H1 (cell line): ENCODE measurements at regions not wholly inside any gene's neighbourhood (a gene's known extent, or its start where the extent isn't known, plus 50 kb on each side); places are given as distances from the start of the nearest gene placed in this dataset.

Experiments
- BCL11A ChIP-seq, 2 experiments: IDR thresholded peaks; one replicate each; pipeline ENCODE4 v1.6.1; 2011; ENCODE audit warnings: low read depth in 2 of 2, low read length in 2 of 2, mild to moderate bottlenecking in 2 of 2
- CBX5 ChIP-seq: fragments of 300-800, 300-1000 bp; sonication (generic); IDR thresholded peaks from 2 replicates; pipeline ENCODE4 v1.7.1; 2016; ENCODE audit warnings: antibody characterized with exemption, low read length, low read depth
- EZH2 ChIP-seq: fragments of 200-600 bp; sonication (generic); IDR thresholded peaks from 2 replicates; pipeline ENCODE4 v1.7.1; 2012; ENCODE audit warnings: low read depth, mild to moderate bottlenecking, moderate library complexity, low read length, inconsistent platforms; ENCODE audit not compliant: severe bottlenecking
- SP4 ChIP-seq: IDR thresholded peaks from 2 replicates; pipeline ENCODE4 v1.6.1; 2012; ENCODE audit warnings: low read length, inconsistent platforms
- TEAD4 ChIP-seq: IDR thresholded peaks from 2 replicates; pipeline ENCODE4 v1.6.1; 2012; ENCODE audit warnings: low read depth, low read length, inconsistent platforms, mixed read lengths

GRCh38 chr6:164398647-164399046 is 910.8 kb downstream of the C6orf118 start (continued):
- no peak for TF ChIP-seq SP4
- no peak for TF ChIP-seq EZH2
- no peak for TF ChIP-seq TEAD4
- no peak for TF ChIP-seq BCL11A (IDR thresholded peaks at IDR 0.05; ENCODE audit: low read depth in 2 of 2, low read length in 2 of 2)
- no peak for TF ChIP-seq CBX5
